KMS-11 (cell line): ENCODE measurements at regions not wholly inside any gene's neighbourhood (a gene's known extent, or its start where the extent isn't known, plus 50 kb on each side); places are given as distances from the start of the nearest gene placed in this dataset.

Experiments used
- H2AFZ ChIP-seq: fragments of 200-600 bp; sonication (generic); 2 replicates; pipeline ENCODE4 v1.6.1; 2016; ENCODE audit warnings: antibody characterized with exemption, mixed run types, low read depth
- H3K27ac ChIP-seq: fragments of 200-600 bp; sonication (generic); 2 replicates; pipeline ENCODE4 v1.6.1; 2016; ENCODE audit warnings: mild to moderate bottlenecking, mixed run types
- H3K27me3 ChIP-seq: fragments of 200-600 bp; sonication (generic); 2 replicates; pipeline ENCODE4 v1.6.1; 2017; ENCODE audit warnings: mild to moderate bottlenecking, low read depth, mixed run types, moderate library complexity; ENCODE audit not compliant: insufficient read depth
- H3K36me3 ChIP-seq: fragments of 200-600 bp; sonication (generic); 2 replicates; pipeline ENCODE4 v1.6.1; 2017; ENCODE audit warnings: mild to moderate bottlenecking, mixed run types; ENCODE audit not compliant: insufficient read depth
- H3K4me1 ChIP-seq: fragments of 200-600 bp; sonication (generic); 2 replicates; pipeline ENCODE4 v1.6.1; 2016; ENCODE audit warnings: mild to moderate bottlenecking, low read depth, mixed run types; ENCODE audit not compliant: poor library complexity, severe bottlenecking
- H3K4me2 ChIP-seq: fragments of 200-600 bp; sonication (generic); 2 replicates; pipeline ENCODE4 v1.7.0; 2016; ENCODE audit warnings: mild to moderate bottlenecking, mixed run types
- H3K4me3 ChIP-seq: fragments of 200-600 bp; sonication (generic); IDR thresholded peaks from 2 replicates; pipeline ENCODE4 v1.6.1; 2017; ENCODE audit warnings: low read depth, low read length, mixed read lengths; ENCODE audit not compliant: insufficient read depth
- H3K79me2 ChIP-seq: fragments of 200-600 bp; sonication (generic); 2 replicates; pipeline ENCODE4 v1.6.1; 2016; ENCODE audit warnings: low read depth, mixed run types; ENCODE audit not compliant: insufficient read depth
- H3K9ac ChIP-seq: fragments of 200-600 bp; sonication (generic); 2 replicates; pipeline ENCODE4 v1.6.1; 2016; ENCODE audit warnings: mild to moderate bottlenecking, mixed run types
- H4K20me1 ChIP-seq: fragments of 200-600 bp; sonication (generic); 2 replicates; pipeline ENCODE4 v1.6.1; 2016; ENCODE audit warnings: mild to moderate bottlenecking, mixed run types; ENCODE audit not compliant: insufficient read depth
- TF ChIP-seq, protein P1 (sequence below): fragments of 200-600 bp; sonication (generic); conservative IDR thresholded peaks from 2 replicates; pipeline ENCODE4 v1.6.1; 2017; ENCODE audit warnings: low read depth, mild to moderate bottlenecking, antibody characterized with exemption, low read length, moderate library complexity, mixed read lengths

GRCh38 chr12:107529991-107530390, 155.6 kb upstream of the PWP1 start:
- Histone ChIP-seq H3K9ac (no peak overlapping the region), H3K4me1 (no peaks in the 10 kb centered on the region), H3K79me2 (no peaks in the 10 kb centered on the region), H3K4me3 (no peak overlapping the region), H3K36me3 (no peaks in the 10 kb centered on the region), H4K20me1 (no peaks in the 10 kb centered on the region), H3K27me3 (no peaks in the 10 kb centered on the region), H3K4me2 (no peak overlapping the region), H2AFZ (no peak overlapping the region), H3K27ac (no peak overlapping the region)
- TF ChIP-seq, protein P1, sequence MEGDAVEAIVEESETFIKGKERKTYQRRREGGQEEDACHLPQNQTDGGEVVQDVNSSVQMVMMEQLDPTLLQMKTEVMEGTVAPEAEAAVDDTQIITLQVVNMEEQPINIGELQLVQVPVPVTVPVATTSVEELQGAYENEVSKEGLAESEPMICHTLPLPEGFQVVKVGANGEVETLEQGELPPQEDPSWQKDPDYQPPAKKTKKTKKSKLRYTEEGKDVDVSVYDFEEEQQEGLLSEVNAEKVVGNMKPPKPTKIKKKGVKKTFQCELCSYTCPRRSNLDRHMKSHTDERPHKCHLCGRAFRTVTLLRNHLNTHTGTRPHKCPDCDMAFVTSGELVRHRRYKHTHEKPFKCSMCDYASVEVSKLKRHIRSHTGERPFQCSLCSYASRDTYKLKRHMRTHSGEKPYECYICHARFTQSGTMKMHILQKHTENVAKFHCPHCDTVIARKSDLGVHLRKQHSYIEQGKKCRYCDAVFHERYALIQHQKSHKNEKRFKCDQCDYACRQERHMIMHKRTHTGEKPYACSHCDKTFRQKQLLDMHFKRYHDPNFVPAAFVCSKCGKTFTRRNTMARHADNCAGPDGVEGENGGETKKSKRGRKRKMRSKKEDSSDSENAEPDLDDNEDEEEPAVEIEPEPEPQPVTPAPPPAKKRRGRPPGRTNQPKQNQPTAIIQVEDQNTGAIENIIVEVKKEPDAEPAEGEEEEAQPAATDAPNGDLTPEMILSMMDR = no peak

GRCh38 chr12:107530701-107531100, 154.9 kb upstream of the PWP1 start:
- TF ChIP-seq, protein P1 = no peak
- H3K9ac ChIP-seq = no peak overlapping the region
- H2AFZ ChIP-seq = no peak overlapping the region
- H3K36me3 ChIP-seq = no peaks in the 10 kb centered on the region
- no peaks in the 10 kb centered on the region for H4K20me1 ChIP-seq
- H3K4me1 ChIP-seq = no peaks in the 10 kb centered on the region
- no peaks in the 10 kb centered on the region for H3K27me3 ChIP-seq
- H3K27ac ChIP-seq = no peak overlapping the region
- no peak overlapping the region for H3K4me2 ChIP-seq
- no peaks in the 10 kb centered on the region for H3K79me2 ChIP-seq
- no peak overlapping the region for H3K4me3 ChIP-seq

DNA sequence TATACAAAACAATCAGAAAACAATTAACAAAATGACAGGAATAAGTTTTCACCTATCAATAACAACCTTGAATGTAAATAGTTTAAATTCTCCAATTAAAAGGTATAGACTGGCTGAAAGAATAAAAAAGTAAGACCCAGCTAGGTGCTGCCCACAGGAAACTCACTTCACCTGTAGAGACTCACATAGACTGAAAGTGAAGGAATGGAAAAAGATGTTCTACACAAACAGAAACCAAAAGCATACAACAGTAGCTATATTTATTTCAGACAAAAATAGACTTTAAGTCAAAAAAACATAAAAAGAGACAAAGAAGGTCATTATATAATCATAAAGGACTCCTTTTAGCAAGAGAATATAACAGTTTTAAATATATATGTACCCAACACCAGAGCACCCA, 152.4 kb upstream of the PWP1 start:
- TF ChIP-seq, protein P1 = no peak

DNA sequence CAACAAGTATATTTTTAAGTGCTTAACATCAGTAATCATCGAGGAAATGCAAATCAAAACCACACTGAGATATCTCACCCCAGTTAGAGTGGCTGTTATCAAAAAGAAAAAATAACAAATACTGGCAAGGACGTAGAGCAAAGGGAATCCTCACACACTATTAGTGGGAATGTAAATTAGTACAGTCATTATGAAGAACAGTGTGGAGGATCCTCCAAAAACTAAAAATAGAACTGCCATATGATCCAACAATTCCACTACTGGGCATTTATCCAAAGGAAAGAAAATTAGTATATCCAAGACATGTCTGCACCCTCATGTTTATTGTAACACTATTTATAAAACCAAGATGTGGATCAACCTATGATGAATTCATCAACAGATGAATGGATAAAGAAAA, 149.0 kb upstream of the PWP1 start:
- no peak overlapping the region for H2AFZ ChIP-seq
- TF ChIP-seq, protein P1 = no peak
- no peak overlapping the region for H3K4me2 ChIP-seq
- H3K27ac ChIP-seq = no peak overlapping the region
- H3K4me3 ChIP-seq = no peak overlapping the region
- H3K27me3 ChIP-seq = no peaks in the 10 kb centered on the region
- H3K36me3 ChIP-seq = no peaks in the 10 kb centered on the region
- no peaks in the 10 kb centered on the region for H4K20me1 ChIP-seq
- H3K9ac ChIP-seq = no peak overlapping the region
- no peaks in the 10 kb centered on the region for H3K79me2 ChIP-seq
- no peaks in the 10 kb centered on the region for H3K4me1 ChIP-seq

More for the DNA sequence above, 152.4 kb upstream of the PWP1 start:
- no peaks in the 10 kb centered on the region for H3K36me3 ChIP-seq
- no peak overlapping the region for H3K4me3 ChIP-seq
- H3K4me1 ChIP-seq = no peaks in the 10 kb centered on the region
- no peak overlapping the region for H3K27ac ChIP-seq
- H4K20me1 ChIP-seq = no peaks in the 10 kb centered on the region
- no peak overlapping the region for H3K9ac ChIP-seq
- H3K4me2 ChIP-seq = no peak overlapping the region
- no peaks in the 10 kb centered on the region for H3K79me2 ChIP-seq
- H3K27me3 ChIP-seq = no peaks in the 10 kb centered on the region
- no peak overlapping the region for H2AFZ ChIP-seq
